ENCODE measurements at regions not wholly inside any gene's neighbourhood (a gene's known extent, or its start where the extent isn't known, plus 50 kb on each side); places are given as distances from the start of the nearest gene placed in this dataset.

DNA sequence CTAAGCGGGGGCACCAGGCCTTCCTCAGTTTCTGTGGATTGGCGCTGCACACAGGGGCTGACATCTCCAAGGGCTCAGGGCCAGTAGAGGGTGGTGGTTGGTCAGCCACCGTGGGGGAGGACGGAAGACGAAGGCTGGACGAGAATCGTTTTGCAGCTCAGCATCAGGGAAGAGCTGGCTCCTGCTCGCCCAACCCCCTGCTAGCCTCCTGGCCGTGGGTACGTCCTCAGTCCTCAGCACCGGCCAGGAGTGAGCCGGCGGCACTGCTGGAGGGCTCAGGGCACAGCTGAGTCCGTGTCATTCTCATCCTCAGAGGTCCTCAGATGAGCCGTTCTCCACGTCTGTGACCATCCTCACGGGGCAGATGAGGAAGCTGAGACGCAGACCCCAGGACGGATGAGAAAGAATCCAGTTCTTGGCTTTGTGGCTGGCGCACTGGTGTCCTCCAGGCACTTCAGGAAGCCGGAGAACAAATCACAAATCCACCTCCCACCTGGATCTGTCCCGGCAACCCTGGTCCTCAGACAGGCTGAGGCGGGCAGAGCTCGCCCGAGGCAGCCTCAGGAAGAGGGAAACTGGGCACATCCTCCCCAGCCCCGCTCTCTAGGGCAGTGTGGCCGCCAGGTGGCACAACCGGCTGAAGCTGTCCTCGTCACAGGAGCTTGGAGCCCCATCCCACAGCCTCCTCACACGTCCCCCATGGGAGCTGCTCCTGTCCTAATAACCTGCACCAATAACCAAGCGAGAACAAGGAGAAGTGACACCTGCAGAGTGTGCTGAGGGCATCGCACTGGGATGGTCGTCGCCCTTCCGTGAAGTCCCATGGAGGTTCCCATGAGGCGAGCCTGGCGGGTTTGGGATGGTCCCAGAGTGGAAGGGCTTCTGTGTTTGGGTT, 393.7 kb downstream of the BRD1 start:
- H3K4me1 ChIP-seq: no peaks in the 10 kb centered on the region
- DNase-seq: no peak
- H3K9me3 ChIP-seq: peaks cover 0 to 23% (median 20%) of the 10 kb centered on the region in 4 donors
- H3K4me3 ChIP-seq: no peak overlapping the region
- no peaks in the 10 kb centered on the region for H3K36me3 ChIP-seq
- WGBS, 5 donors: 79 to 90% (median 86%) methylated on average over 30 to 37 of the region's 37 CpGs
- intact Hi-C loops (cut with DNase I; ENCODE audit: low total_unique reads): no loop called here
- TF ChIP-seq POLR2AphosphoS5 (IDR thresholded peaks at IDR 0.05) (no peak), EP300 (IDR thresholded peaks at IDR 0.05) (no peak), POLR2A (IDR thresholded peaks at IDR 0.05) (no peak)
- TF ChIP-seq, protein P1, sequence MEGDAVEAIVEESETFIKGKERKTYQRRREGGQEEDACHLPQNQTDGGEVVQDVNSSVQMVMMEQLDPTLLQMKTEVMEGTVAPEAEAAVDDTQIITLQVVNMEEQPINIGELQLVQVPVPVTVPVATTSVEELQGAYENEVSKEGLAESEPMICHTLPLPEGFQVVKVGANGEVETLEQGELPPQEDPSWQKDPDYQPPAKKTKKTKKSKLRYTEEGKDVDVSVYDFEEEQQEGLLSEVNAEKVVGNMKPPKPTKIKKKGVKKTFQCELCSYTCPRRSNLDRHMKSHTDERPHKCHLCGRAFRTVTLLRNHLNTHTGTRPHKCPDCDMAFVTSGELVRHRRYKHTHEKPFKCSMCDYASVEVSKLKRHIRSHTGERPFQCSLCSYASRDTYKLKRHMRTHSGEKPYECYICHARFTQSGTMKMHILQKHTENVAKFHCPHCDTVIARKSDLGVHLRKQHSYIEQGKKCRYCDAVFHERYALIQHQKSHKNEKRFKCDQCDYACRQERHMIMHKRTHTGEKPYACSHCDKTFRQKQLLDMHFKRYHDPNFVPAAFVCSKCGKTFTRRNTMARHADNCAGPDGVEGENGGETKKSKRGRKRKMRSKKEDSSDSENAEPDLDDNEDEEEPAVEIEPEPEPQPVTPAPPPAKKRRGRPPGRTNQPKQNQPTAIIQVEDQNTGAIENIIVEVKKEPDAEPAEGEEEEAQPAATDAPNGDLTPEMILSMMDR (IDR thresholded peaks at IDR 0.05): no peak
- no peak overlapping the region for H3K27ac ChIP-seq
- peaks cover 0 to 30% (median 9%) of the 10 kb centered on the region in 3 donors for H3K27me3 ChIP-seq

DNA sequence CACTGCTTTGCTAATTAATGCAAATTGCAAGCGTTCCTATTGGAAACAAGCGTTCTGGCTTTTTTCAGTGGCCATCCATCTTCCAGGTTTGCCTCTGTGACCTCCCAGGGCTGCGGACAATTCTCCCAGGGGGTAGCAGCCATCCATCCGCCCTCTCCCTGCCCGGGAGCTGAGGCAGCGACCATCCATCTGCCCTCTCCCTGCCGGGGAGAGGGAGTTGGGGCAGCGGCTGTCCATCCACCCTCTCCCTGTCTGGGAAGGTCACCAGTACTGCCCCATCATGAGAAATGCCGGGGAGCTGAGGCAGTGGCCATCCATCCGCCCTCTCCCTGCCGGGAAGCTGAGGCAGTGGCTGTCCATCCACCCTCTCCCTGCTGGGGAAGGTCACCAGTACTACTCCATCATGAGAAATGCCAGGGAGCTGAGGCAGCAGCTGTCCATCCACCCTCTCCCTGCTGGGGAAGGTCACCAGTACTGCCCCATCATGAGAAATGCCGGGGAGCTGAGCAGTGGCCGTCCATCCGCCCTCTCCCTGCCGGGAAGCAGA, 394.7 kb downstream of the BRD1 start:
- no peak for TF ChIP-seq EP300 (IDR thresholded peaks at IDR 0.05)
- no peak for TF ChIP-seq POLR2A (IDR thresholded peaks at IDR 0.05)
- no peak for TF ChIP-seq POLR2AphosphoS5 (IDR thresholded peaks at IDR 0.05)
- TF ChIP-seq, protein P1 (IDR thresholded peaks at IDR 0.05): no peak
- Histone ChIP-seq H3K27me3 (peaks cover 0 to 40% (median 9%) of the 10 kb centered on the region in 3 donors), H3K36me3 (no peaks in the 10 kb centered on the region), H3K4me3 (no peak overlapping the region), H3K27ac (no peak overlapping the region), H3K4me1 (no peaks in the 10 kb centered on the region), H3K9me3 (peaks cover 0 to 23% (median 20%) of the 10 kb centered on the region in 4 donors)
- intact Hi-C loops (cut with DNase I; ENCODE audit: low total_unique reads): no loop called here
- 37 to 69% (median 56%) methylated on average over 5 to 14 of the region's 15 CpGs for WGBS, 5 donors
- no peak for DNase-seq

DNA sequence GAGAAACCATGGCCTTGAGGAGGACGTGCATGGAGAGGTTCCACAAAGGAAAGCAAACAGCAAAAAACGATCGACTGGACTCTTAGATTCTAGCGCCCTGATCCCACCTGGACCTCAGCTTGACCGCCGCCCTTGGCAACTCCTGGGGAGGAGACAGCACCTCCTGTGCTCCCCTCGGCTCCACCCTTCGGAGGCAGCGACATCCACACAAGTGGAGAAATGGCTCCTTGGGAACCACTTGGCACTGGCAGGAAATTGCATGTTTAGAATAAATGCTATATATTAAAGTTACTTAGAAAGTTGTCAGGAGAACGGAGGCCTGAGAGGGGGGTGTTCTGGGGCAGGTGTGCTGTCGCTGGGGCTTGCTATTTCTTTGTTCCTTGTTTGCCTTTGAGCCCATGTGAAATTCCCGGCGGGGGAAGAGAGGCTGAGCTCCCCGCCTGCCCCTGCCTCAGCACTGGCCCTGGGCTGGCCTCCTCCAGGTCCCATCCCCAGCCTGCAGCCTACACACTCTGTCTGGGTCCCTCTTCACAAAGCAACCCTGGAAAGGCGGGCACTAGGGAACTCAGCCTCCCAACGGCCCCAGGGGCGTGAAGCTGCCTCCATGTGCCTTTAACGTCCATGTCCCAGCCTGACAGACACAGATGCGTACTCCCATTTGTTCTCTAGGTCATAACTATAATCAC, 395.3 kb downstream of the BRD1 start:
- DNase-seq: no peak
- peaks cover 0 to 46% (median 9%) of the 10 kb centered on the region in 3 donors for H3K27me3 ChIP-seq
- TF ChIP-seq, protein P1 (IDR thresholded peaks at IDR 0.05): no peak
- TF ChIP-seq POLR2A (IDR thresholded peaks at IDR 0.05): no peak
- no peak for TF ChIP-seq EP300 (IDR thresholded peaks at IDR 0.05)
- no peak for TF ChIP-seq POLR2AphosphoS5 (IDR thresholded peaks at IDR 0.05)
- WGBS, 5 donors: 44 to 67% (median 47%) methylated on average over 19 of the region's 19 CpGs
- no peak overlapping the region for H3K27ac ChIP-seq
- no peaks in the 10 kb centered on the region for H3K4me1 ChIP-seq
- no peak overlapping the region for H3K4me3 ChIP-seq
- H3K36me3 ChIP-seq: no peaks in the 10 kb centered on the region
- peaks cover 0 to 21% (median 20%) of the 10 kb centered on the region in 4 donors for H3K9me3 ChIP-seq
- intact Hi-C loops (cut with DNase I; ENCODE audit: low total_unique reads): no loop called here

DNA sequence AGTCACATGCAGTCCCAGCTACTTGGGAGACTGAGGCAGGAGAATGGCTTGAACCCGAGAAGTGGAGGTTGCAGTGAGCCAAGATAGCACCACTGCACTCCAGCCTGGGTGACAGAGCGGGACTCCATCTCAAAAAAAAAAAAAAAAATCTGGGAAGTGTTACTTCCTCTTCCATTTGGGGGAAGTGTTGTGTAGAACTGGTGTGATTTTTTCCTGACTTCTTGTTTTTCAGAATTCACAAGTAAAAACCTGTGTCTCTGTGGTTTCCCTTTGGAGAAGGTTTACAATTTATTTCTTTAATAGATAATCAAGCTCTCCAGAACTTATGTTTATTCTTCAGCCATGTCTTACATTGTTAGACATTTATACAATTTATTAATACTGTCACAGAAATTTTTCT, 396.1 kb downstream of the BRD1 start:
- Histone ChIP-seq H3K9me3 (peaks cover 0 to 21% (median 19%) of the 10 kb centered on the region in 4 donors), H3K36me3 (no peaks in the 10 kb centered on the region), H3K4me3 (no peak overlapping the region), H3K4me1 (no peaks in the 10 kb centered on the region), H3K27ac (no peak overlapping the region), H3K27me3 (peaks cover 0 to 53% (median 9%) of the 10 kb centered on the region in 3 donors)
- TF ChIP-seq EP300 (IDR thresholded peaks at IDR 0.05): no peak
- TF ChIP-seq POLR2A (IDR thresholded peaks at IDR 0.05): no peak
- TF ChIP-seq POLR2AphosphoS5 (IDR thresholded peaks at IDR 0.05): no peak
- TF ChIP-seq, protein P1 (IDR thresholded peaks at IDR 0.05): no peak
- DNase-seq: no peak
- 65 to 92% (median 79%) methylated on average over 2 of the region's 2 CpGs for WGBS, 5 donors
- intact Hi-C loops (cut with DNase I; ENCODE audit: low total_unique reads): no loop called here
